Spleen (tissue), 7 donors: ENCODE measurements at regions not wholly inside any gene's neighbourhood (a gene's known extent, or its start where the extent isn't known, plus 50 kb on each side); places are given as distances from the start of the nearest gene placed in this dataset.

Source experiments
- POLR2A ChIP-seq, 3 donors: fragments of 450-650 bp; IDR thresholded peaks; one replicate each; pipeline ENCODE4 v1.5.1; 2017; ENCODE audit warnings: antibody characterized with exemption in 3 of 3, mild to moderate bottlenecking in 1 of 3
- POLR2AphosphoS5 ChIP-seq, 3 donors: sonication (generic); formaldehyde crosslinking; IDR thresholded peaks; one replicate each; pipeline ENCODE4 v1.5.1; 2017; ENCODE audit warnings: antibody characterized with exemption in 3 of 3
- TF ChIP-seq, protein P1 (sequence below), 11 experiments: fragments of 200-600 bp in 7 of 11; fragments of 450-650 bp in 4 of 11; sonication (generic) in 4 of 11; IDR thresholded peaks in 8 of 11; conservative IDR thresholded peaks in 3 of 11; 1 replicate in 7 of 11; 2 replicates in 4 of 11; pipeline versions ENCODE4 v1.4.0 to v1.8.0; 2016 to 2021; ENCODE audit warnings: antibody characterized with exemption in 11 of 11, inconsistent platforms in 4 of 11, mild to moderate bottlenecking in 1 of 11
- donor health status: DM: no; HTN: no; CAD: no; lungs with moderate emphysema.
- donor health status: DM: no; HTN: no; CAD: no.
- donor health status: DM: no; HTN: no; CAD: no.

DNA sequence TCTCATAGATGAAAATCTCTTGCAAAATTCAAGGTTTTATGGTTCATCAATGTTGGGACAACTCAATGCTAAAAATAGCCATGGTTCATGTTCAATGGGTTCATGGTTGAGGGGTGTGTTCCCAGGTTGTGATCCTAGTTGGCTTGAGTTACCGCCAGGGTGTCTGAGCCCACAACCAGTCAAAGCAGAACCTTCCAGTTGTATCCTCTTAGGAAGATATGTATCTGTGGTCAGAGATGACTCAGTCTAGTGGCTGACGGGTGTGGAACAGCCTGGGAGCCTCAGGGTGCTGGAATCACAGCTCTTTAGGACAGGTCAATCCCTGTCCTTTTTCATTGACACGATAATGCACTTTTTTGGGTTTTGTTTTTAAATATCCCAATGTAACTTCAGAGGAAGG is 192.3 kb upstream of the NR3C2 start:
- TF ChIP-seq, protein P1, sequence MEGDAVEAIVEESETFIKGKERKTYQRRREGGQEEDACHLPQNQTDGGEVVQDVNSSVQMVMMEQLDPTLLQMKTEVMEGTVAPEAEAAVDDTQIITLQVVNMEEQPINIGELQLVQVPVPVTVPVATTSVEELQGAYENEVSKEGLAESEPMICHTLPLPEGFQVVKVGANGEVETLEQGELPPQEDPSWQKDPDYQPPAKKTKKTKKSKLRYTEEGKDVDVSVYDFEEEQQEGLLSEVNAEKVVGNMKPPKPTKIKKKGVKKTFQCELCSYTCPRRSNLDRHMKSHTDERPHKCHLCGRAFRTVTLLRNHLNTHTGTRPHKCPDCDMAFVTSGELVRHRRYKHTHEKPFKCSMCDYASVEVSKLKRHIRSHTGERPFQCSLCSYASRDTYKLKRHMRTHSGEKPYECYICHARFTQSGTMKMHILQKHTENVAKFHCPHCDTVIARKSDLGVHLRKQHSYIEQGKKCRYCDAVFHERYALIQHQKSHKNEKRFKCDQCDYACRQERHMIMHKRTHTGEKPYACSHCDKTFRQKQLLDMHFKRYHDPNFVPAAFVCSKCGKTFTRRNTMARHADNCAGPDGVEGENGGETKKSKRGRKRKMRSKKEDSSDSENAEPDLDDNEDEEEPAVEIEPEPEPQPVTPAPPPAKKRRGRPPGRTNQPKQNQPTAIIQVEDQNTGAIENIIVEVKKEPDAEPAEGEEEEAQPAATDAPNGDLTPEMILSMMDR (IDR thresholded peaks at IDR 0.05 in 8 of 11, conservative IDR thresholded peaks at IDR 0.05 in 3 of 11) = no peak
- no peak for TF ChIP-seq POLR2A (IDR thresholded peaks at IDR 0.05)
- no peak for TF ChIP-seq POLR2AphosphoS5 (IDR thresholded peaks at IDR 0.05)
